Effector CD4-positive, alpha-beta T cell (primary cell): ENCODE measurements at regions not wholly inside any gene's neighbourhood (a gene's known extent, or its start where the extent isn't known, plus 50 kb on each side); places are given as distances from the start of the nearest gene placed in this dataset.
"Not testable (repeated sequence)": the region's sequence is repeated elsewhere in the genome, so short reads cannot be mapped to it uniquely, and the experiment has no call there.

Experiments
- DNase-seq: peaks from one replicate; pipeline ENCODE4 v3.0.0-alpha.2; 2020

GRCh38 chr3:177885063-177885462 lies 651.2 kb upstream of the KCNMB2 start:
- DNase-seq = no peak

- no peak for DNase-seq
These were observed 649.7 kb upstream of the KCNMB2 start for GRCh38 chr3:177886501-177886900.

DNA sequence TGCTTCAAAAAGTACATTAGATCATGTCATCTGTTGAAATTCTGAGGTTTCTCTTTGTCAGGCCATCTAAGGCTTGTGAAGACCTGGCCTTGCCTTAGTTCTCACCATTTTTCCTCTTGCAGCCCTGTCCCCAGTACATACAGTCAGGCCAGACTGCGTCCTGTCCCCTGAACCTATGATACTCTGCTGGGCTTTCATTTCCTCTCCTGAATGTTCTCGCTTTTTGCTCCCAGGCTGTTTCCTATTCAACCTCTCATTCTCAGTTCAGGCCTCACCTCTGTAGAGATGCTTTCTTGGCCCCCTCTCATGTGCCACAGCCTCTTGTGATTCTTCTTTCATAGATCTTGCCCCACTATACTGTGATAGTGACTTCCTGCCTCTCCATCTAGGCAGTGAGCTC lies 648.8 kb upstream of the KCNMB2 start:
- no peak for DNase-seq

DNA sequence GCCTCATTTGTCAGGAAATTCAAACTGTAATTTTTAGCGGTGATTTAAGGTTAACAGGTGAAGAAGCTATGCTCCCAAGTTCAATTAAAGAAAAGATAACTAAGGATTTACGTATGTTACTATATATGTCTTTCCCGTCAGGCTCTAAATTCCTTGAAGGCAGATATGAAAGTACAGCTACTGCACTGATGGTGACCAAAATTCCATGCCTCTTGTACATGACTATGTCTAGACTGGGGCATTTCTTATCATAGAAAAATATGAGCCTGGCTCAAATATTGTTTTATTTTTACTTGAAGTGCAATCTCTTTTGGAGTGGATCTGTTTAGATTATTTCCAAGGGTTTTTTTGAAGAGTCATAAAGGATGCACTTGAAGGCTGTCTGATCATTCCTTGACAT lies 647.1 kb upstream of the KCNMB2 start:
- DNase-seq = no peak

DNA sequence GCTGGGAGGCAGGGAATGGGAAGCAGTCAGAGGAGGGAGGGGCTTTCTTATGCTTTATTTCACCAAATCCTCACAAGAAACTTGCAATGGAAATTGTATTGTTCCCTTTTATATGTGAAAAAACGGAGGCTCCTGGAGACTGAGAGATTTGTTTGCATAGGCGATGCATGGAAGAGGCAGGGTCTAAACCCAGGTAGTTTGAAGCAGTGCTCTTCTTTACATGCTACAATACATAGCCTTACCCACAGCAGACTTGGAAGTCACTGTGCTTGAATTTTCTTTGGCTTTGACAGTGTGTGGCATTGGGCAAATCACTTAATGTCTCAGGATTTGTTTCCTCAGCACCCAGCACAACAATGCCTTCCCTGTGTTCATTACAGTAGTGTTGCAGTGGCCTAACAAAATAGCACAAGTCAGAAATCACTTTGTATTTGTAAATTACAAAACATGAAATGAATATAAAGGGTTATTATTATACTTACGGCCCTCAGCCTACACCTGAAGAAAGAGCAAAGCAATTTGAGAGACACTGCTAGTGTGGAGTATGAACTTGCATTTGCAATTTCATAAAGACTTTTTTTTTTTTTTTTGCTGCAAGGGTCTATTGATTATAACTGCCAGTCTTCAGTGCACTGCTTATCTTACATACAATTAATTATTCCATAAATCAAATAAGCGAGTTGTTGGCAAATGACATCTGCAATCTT lies 646.4 kb upstream of the KCNMB2 start:
- no peak for DNase-seq

DNA sequence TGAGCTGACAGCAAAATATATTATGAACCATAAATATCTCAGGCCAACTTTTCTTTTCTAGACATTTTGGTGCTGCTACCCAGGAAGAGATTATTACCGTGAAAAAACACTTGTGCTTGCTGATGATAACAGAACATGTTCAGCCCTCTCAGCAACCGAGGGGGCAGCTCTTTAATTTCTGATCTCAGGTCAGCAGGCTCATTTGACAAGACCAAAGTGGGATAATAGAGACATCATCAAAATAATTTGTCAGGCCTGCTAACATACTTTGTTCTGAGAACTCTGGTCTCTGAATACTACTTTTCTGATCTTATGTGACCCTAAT lies 645.9 kb upstream of the KCNMB2 start:
- DNase-seq = no peak

DNA sequence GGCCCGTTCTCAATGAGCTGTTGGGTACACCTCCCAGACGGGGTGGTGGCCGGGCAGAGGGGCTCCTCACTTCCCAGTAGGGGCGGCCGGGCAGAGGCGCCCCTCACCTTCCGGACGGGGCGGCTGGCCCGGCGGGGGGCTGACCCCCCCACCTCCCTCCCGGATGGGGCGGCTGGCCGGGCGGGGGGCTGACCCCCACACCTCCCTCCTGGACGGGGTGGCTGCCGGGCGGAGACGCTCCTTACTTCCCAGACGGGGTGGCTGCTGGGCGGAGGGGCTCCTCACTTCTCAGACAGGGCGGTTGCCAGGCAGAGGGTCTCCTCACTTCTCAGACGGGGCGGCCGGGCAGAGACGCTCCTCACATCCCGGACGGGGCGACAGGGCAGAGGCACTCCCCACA lies 644.7 kb upstream of the KCNMB2 start:
- DNase-seq = not testable (repeated sequence)

DNA sequence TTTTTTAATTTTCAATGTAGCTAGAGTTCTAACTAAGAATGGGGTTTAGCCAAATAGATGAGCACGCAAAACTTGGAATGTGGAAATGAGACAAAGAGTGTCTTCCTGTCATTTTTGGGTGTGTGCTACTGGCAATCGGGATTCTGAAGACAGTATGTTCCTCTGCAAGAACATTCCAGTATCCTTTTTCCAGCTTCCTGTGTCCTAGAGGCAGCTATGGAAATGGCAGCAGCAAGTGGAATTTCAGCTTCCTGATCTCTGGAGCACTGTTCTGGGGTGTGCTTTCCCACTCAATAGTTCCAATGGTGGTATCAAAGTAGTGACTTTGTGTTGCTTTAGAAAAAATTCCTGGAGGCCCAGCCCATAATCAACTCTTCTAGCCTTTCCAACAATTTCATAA lies 642.9 kb upstream of the KCNMB2 start:
- no peak for DNase-seq

DNA sequence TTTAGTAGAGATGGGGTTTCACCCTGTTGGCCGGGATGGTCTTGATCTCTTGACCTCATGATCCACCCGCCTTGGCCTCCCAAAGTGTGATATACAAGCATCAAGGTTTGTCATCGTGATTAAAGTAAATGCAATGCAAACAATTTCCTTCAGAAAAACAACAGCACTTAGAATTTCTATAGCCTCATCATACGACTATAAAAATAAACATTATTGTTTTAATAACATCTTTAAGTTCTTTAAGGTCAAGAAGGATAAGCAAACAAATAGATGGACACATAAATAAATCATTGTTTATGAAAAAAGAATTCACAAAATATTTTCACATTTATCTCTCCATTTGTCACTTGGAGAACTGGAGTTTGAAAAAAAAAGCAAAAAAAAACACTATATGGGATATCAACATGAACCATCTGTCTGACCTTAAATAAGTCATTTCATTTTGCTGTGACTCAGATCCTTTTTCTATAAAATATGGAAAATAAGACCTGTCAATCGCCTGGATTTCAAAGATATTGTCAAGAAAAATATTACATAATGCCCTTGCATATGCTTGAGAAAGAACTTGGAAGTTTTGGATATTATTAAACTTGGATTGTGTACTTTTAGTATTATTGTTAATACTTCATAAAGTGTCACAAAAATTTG lies 642.0 kb upstream of the KCNMB2 start:
- no peak for DNase-seq

GRCh38 chr3:177898185-177898584 lies 638.1 kb upstream of the KCNMB2 start:
- no peak for DNase-seq

- no peak for DNase-seq
These were observed 636.8 kb upstream of the KCNMB2 start for GRCh38 chr3:177899275-177900067.

GRCh38 chr3:177902876-177903275 lies 633.4 kb upstream of the KCNMB2 start:
- DNase-seq = no peak

GRCh38 chr3:177904621-177905020 lies 631.6 kb upstream of the KCNMB2 start:
- DNase-seq = no peak

- DNase-seq = no peak
These were observed 630.8 kb upstream of the KCNMB2 start for GRCh38 chr3:177905173-177906125.

DNA sequence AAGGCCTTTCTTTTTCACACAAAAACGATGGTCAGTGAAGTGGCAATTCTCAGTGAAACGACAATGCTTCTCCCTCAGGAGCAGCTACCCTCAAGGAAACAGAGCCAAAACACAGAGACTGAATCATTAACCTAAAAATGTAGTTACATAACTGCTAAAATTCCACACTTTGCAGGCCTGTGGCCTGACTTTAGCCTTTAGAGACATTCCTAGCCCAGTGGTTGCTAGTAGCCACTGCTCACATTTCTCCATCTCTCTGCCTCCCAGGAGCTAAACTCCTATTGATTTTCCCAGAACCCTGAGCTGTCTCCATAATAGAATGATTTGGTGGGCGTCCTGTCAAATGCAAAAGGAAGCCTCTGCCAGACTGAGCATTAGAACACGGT lies 630.1 kb upstream of the KCNMB2 start:
- DNase-seq = no peak

GRCh38 chr3:177906578-177907229 lies 629.5 kb upstream of the KCNMB2 start:
- no peak for DNase-seq

- DNase-seq = not testable (repeated sequence)
These were observed 626.7 kb upstream of the KCNMB2 start for GRCh38 chr3:177909530-177909929.

DNA sequence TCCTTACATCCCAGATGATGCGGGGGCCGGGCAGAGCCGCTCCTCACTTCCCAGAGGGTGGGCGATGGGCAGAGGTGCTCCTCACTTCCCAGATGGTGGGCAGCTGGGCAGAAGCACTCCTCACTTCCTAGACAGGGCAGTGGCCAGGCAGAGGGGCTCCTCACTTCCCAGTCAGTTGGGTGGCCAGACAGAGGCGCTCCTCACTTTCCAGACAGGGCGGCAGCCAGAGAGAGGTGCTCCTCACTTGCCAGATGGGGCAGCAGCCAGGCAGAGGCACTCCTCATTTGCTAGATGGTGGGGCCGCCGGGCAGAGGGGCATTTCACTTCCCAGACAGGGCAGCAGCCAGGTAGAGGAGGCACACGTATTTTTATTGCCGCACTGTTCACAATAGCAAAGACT lies 622.0 kb upstream of the KCNMB2 start:
- no peak for DNase-seq

- DNase-seq = no peak
These were observed 619.8 kb upstream of the KCNMB2 start for GRCh38 chr3:177916461-177916860.

GRCh38 chr3:177917234-177917861 lies 618.9 kb upstream of the KCNMB2 start:
- no peak for DNase-seq

DNA sequence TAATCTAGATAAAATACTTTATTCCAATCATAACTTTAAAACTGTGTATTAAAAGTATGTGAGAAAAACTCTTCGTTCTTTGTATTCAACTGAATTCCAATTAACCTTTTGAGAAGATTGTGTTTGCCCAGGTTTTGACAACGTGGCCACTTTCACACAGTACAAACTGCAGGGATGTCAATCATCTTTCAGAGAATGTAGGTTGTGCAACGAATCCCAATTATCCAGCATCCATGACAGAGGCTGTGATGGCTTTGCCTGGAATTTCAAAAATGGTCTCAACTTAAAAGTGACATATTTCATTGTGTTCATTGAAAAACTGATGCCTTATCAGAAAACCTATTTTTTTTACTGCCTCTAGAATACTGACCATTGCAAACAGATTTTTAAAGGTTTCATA lies 615.1 kb upstream of the KCNMB2 start:
- no peak for DNase-seq

GRCh38 chr3:177924261-177924660 lies 612.0 kb upstream of the KCNMB2 start:
- DNase-seq = no peak
